ENCODE measurements at regions not wholly inside any gene's neighbourhood (a gene's known extent, or its start where the extent isn't known, plus 50 kb on each side); places are given as distances from the start of the nearest gene placed in this dataset.

DNA sequence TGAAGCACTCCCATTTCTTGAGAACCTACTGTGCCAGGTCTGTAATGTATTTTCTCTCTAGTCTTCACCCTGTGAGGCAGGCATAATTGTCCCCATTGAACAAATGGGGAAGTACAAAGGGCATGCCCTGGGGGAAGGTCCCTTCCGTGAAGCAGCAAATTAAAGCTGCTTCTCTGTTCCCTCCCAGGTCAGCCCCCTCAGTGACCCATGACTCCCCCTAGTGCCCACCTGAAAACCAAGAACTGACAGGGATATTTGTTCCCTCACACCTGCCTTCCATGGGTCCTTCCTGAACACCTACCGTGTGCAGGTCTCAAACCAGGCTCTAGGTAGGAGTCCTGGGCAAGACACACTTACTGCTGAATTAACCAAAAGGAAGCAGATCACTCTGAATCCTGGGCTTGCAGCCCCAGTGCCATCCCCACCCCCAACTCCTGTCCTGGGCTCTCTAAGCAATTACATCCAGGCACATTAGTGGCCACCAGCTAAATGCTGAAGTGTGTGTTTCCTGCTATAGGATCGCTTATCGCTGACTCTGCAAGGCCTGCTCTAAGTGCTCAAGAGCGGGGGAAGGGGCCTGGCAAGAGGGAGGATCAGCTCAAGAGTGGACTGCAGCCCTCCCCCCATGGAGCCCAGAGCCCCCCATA is 254.8 kb downstream of the CDK5RAP2 start:
- no peaks in the 10 kb centered on the region for H3K9me3 ChIP-seq (replicated peaks in 1 of 3)
- TF ChIP-seq, protein P1, sequence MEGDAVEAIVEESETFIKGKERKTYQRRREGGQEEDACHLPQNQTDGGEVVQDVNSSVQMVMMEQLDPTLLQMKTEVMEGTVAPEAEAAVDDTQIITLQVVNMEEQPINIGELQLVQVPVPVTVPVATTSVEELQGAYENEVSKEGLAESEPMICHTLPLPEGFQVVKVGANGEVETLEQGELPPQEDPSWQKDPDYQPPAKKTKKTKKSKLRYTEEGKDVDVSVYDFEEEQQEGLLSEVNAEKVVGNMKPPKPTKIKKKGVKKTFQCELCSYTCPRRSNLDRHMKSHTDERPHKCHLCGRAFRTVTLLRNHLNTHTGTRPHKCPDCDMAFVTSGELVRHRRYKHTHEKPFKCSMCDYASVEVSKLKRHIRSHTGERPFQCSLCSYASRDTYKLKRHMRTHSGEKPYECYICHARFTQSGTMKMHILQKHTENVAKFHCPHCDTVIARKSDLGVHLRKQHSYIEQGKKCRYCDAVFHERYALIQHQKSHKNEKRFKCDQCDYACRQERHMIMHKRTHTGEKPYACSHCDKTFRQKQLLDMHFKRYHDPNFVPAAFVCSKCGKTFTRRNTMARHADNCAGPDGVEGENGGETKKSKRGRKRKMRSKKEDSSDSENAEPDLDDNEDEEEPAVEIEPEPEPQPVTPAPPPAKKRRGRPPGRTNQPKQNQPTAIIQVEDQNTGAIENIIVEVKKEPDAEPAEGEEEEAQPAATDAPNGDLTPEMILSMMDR (IDR thresholded peaks at IDR 0.05) = no peak
- no peak for TF ChIP-seq POLR2A (IDR thresholded peaks at IDR 0.05)
- H3K27me3 ChIP-seq = no peaks in the 10 kb centered on the region
- no peak overlapping the region for H3K27ac ChIP-seq
- DNase-seq = no peak
- intact Hi-C loops (cut with DNase I) = no loop called here
- 62 to 86% (median 70%) methylated on average over 5 of the region's 5 CpGs for WGBS, 4 donors
- no peak overlapping the region for H3K4me3 ChIP-seq
- no peaks in the 10 kb centered on the region for H3K36me3 ChIP-seq (replicated peaks in 1 of 2)
- H3K4me1 ChIP-seq (replicated peaks in 1 of 2) = peaks cover 5 to 7% of the 10 kb centered on the region in 2 donors

DNA sequence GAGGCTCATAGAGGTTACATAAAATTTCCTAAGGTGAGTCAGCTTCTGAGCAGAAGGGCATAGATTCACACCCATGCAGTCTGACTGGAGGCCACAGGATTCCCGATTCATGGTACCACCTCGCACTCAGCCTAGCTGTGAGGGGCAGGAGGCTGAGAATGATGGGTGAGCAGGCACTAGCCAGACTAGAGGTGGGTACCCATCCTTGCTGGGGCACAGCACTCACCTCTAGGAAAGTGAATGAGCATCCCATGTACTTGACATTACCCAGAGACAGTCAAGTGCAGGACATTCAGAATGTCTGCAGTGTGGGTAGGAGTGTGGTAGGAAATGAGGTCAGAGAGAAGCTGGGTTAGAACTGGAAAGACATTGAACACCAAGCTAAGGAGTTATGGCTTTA is 255.5 kb downstream of the CDK5RAP2 start:
- Histone ChIP-seq H3K4me1 (replicated peaks in 1 of 2) (peaks cover 5 to 7% of the 10 kb centered on the region in 2 donors), H3K36me3 (replicated peaks in 1 of 2) (no peaks in the 10 kb centered on the region), H3K9me3 (replicated peaks in 1 of 3) (no peaks in the 10 kb centered on the region), H3K27ac (no peak overlapping the region), H3K27me3 (no peaks in the 10 kb centered on the region), H3K4me3 (no peak overlapping the region)
- TF ChIP-seq, protein P1 (IDR thresholded peaks at IDR 0.05) = no peak
- TF ChIP-seq POLR2A (IDR thresholded peaks at IDR 0.05) = no peak
- intact Hi-C loops (cut with DNase I) = no loop called here
- DNase-seq = no peak
- WGBS, 4 donors = 98 to 100% (median 99%) methylated on average over 2 of the region's 2 CpGs

DNA sequence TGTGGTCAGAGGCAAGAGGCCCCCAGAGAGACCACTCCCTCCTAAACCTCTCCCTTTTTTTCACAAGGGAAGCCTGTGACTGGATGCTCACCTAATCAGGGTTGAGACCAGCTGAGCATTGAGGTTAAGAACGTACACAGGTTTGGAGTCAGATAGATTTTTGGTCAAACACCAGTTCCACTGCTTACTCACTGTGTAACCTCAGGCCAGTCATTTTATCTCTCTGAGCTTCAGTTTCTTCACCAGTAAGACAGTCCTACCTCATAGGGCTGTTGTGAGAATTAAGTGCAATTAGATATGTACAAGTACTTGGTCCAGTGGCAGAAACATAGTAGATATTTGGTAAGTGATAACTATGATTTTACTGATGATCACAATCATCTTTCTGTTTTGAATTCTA is 256.8 kb downstream of the CDK5RAP2 start:
- Histone ChIP-seq H3K27me3 (no peaks in the 10 kb centered on the region), H3K9me3 (replicated peaks in 1 of 3) (no peaks in the 10 kb centered on the region), H3K4me1 (replicated peaks in 1 of 2) (peaks cover 5 to 7% of the 10 kb centered on the region in 2 donors), H3K36me3 (replicated peaks in 1 of 2) (no peaks in the 10 kb centered on the region), H3K27ac (no peak overlapping the region), H3K4me3 (no peak overlapping the region)
- 79 to 100% (median 89%) methylated on average over 1 of the region's 1 CpG for WGBS, 4 donors
- TF ChIP-seq POLR2A (IDR thresholded peaks at IDR 0.05) = no peak
- TF ChIP-seq, protein P1 (IDR thresholded peaks at IDR 0.05) = no peak
- intact Hi-C loops (cut with DNase I) = no loop called here
- DNase-seq = no peak

DNA sequence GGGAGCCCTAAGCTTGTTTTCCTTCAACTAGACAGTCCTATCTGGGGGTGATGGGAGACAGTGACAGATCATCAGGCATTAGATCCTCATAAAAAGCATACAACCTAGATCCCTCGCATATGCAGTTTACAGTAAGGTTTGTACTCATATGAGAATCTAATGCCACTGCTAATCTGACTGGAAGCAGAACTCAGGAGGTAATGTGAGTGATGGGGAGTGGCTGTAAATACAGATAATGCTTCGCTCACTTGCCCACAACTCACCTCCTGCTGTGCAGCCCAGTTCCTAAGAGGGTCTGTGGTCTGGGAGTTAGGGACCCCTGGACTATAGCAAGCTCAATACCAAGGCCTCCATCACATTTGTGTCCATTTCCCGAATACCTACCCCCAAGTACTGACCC is 260.5 kb downstream of the CDK5RAP2 start:
- no peak overlapping the region for H3K4me3 ChIP-seq
- 89 to 100% (median 94%) methylated on average over 3 of the region's 3 CpGs for WGBS, 4 donors
- intact Hi-C loops (cut with DNase I) = no loop called here

More for the DNA sequence above, 260.5 kb downstream of the CDK5RAP2 start:
- no peaks in the 10 kb centered on the region for H3K27me3 ChIP-seq
- no peaks in the 10 kb centered on the region for H3K9me3 ChIP-seq (replicated peaks in 1 of 3)
- TF ChIP-seq POLR2A (IDR thresholded peaks at IDR 0.05) = no peak
- TF ChIP-seq, protein P1 (IDR thresholded peaks at IDR 0.05) = no peak
- H3K27ac ChIP-seq = no peak overlapping the region
- no peak for DNase-seq
- H3K36me3 ChIP-seq (replicated peaks in 1 of 2) = no peaks in the 10 kb centered on the region
- H3K4me1 ChIP-seq (replicated peaks in 1 of 2) = peaks cover 5 to 7% of the 10 kb centered on the region in 2 donors
